ENCODE measurements at regions not wholly inside any gene's neighbourhood (a gene's known extent, or its start where the extent isn't known, plus 50 kb on each side); places are given as distances from the start of the nearest gene placed in this dataset.

DNA sequence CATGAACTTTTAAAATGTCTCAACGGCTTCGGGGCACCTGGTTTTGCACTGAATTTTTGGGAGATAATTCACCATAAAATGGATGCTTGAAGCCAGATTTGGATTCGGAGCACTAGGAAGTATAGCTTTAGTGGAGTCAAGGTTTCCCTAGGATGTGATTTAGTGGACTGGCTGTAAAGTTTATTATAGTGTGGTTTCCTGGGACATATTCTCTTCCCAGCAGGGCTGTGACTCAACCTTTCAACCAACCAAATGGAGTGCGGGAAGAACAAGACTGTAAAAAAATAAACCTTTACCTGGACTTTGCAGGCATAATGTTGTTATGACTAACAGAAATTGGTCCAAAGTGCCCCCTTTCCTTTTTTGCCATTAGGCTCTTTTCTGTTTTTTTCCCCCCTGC, 327.4 kb upstream of the MAN1A1 start:
- Histone ChIP-seq H3K4me3 (IDR thresholded peaks at IDR 0.05; ENCODE audit: insufficient read depth, low read depth, low read length) (no peak overlapping the region), H3K36me3 (ENCODE audit: insufficient read depth) (no peaks in the 10 kb centered on the region), H3K79me2 (ENCODE audit: insufficient read depth, low read depth) (no peaks in the 10 kb centered on the region), H3K27ac (no peak overlapping the region), H3K9ac (no peak overlapping the region), H3K4me2 (no peak overlapping the region), H2AFZ (ENCODE audit: low read depth) (no peak overlapping the region), H3K4me1 (ENCODE audit: low read depth, poor library complexity, severe bottlenecking) (no peaks in the 10 kb centered on the region), H3K27me3 (ENCODE audit: insufficient read depth, low read depth) (no peaks in the 10 kb centered on the region), H4K20me1 (ENCODE audit: insufficient read depth) (no peaks in the 10 kb centered on the region)
- TF ChIP-seq, protein P1, sequence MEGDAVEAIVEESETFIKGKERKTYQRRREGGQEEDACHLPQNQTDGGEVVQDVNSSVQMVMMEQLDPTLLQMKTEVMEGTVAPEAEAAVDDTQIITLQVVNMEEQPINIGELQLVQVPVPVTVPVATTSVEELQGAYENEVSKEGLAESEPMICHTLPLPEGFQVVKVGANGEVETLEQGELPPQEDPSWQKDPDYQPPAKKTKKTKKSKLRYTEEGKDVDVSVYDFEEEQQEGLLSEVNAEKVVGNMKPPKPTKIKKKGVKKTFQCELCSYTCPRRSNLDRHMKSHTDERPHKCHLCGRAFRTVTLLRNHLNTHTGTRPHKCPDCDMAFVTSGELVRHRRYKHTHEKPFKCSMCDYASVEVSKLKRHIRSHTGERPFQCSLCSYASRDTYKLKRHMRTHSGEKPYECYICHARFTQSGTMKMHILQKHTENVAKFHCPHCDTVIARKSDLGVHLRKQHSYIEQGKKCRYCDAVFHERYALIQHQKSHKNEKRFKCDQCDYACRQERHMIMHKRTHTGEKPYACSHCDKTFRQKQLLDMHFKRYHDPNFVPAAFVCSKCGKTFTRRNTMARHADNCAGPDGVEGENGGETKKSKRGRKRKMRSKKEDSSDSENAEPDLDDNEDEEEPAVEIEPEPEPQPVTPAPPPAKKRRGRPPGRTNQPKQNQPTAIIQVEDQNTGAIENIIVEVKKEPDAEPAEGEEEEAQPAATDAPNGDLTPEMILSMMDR (conservative IDR thresholded peaks at IDR 0.05; ENCODE audit: low read depth, low read length): no peak

DNA sequence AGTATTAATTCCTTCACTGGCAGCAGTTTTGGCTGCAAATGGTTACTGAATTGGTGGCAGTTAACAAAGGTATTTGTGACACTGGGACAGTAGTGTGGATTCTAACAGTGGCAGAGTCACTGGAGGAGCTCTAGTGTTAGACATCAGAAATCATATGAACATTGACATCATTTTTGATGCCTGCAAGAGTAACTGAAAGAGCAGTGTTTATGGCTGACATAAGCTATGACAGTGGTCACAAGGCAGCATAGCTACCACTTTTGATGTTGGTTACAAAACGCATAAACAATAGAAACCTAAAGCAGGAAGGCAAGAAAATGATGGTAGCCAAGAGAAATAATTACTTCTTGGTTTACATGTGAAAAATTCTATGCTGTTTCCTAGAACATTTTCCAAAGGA, 326.7 kb upstream of the MAN1A1 start:
- H4K20me1 ChIP-seq (ENCODE audit: insufficient read depth): no peaks in the 10 kb centered on the region
- no peak overlapping the region for H3K4me2 ChIP-seq
- H3K27me3 ChIP-seq (ENCODE audit: insufficient read depth, low read depth): no peaks in the 10 kb centered on the region
- no peak overlapping the region for H2AFZ ChIP-seq (ENCODE audit: low read depth)
- no peak overlapping the region for H3K27ac ChIP-seq
- no peaks in the 10 kb centered on the region for H3K36me3 ChIP-seq (ENCODE audit: insufficient read depth)
- no peak overlapping the region for H3K4me3 ChIP-seq (IDR thresholded peaks at IDR 0.05; ENCODE audit: insufficient read depth, low read depth, low read length)
- no peaks in the 10 kb centered on the region for H3K79me2 ChIP-seq (ENCODE audit: insufficient read depth, low read depth)
- no peak overlapping the region for H3K9ac ChIP-seq
- TF ChIP-seq, protein P1 (conservative IDR thresholded peaks at IDR 0.05; ENCODE audit: low read depth, low read length): no peak
- peaks cover 2% of the 10 kb centered on the region for H3K4me1 ChIP-seq (ENCODE audit: low read depth, poor library complexity, severe bottlenecking)

DNA sequence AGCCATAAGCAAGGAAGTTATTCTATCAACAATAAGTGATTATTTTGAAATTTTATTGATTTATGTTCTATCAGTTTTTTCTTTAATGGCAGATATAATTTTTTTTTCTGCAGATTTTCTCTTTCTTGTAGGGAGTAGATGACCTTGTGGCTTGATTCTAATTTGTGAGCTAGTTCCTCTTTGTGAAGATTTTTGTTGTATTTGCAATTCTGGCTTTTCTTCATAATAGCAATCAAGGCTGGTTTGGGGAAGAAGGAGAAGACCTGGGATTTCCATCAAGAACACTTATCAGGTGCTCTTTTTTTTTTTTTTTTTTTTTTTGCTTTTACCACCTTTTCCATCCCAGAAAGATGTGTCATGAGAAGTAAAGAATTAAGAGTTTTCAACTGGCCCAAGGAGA, 324.2 kb upstream of the MAN1A1 start:
- Histone ChIP-seq H4K20me1 (ENCODE audit: insufficient read depth) (no peaks in the 10 kb centered on the region), H2AFZ (ENCODE audit: low read depth) (no peak overlapping the region), H3K79me2 (ENCODE audit: insufficient read depth, low read depth) (no peaks in the 10 kb centered on the region), H3K4me3 (IDR thresholded peaks at IDR 0.05; ENCODE audit: insufficient read depth, low read depth, low read length) (no peak overlapping the region), H3K36me3 (ENCODE audit: insufficient read depth) (no peaks in the 10 kb centered on the region), H3K27ac (no peak overlapping the region), H3K4me1 (ENCODE audit: low read depth, poor library complexity, severe bottlenecking) (peaks cover 25% of the 10 kb centered on the region), H3K4me2 (no peak overlapping the region), H3K27me3 (ENCODE audit: insufficient read depth, low read depth) (no peaks in the 10 kb centered on the region), H3K9ac (no peak overlapping the region)
- TF ChIP-seq, protein P1 (conservative IDR thresholded peaks at IDR 0.05; ENCODE audit: low read depth, low read length): no peak

DNA sequence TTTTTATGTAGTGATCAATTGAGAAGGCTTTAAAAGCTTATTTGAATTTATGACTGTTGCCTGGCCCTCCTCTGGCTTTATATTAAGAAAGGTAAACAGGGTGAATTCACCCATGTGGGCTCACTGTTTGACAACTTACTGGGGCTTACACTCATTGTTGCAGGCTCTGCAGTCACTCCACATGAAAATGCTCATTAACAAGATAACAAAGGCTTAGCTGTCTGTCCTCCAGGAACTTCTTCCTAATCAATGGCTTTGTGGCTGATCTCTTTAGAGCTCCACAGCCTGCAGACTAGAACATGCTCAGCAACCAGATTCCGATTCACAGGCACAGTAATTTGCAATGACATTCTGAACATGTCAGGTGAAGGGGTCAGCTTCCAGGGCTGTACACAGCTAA, 323.2 kb upstream of the MAN1A1 start:
- Histone ChIP-seq H3K4me3 (IDR thresholded peaks at IDR 0.05; ENCODE audit: insufficient read depth, low read depth, low read length) (no peak overlapping the region), H3K27me3 (ENCODE audit: insufficient read depth, low read depth) (no peaks in the 10 kb centered on the region), H3K36me3 (ENCODE audit: insufficient read depth) (no peaks in the 10 kb centered on the region), H4K20me1 (ENCODE audit: insufficient read depth) (no peaks in the 10 kb centered on the region), H3K9ac (no peak overlapping the region), H3K4me2 (no peak overlapping the region), H3K79me2 (ENCODE audit: insufficient read depth, low read depth) (no peaks in the 10 kb centered on the region), H3K27ac (no peak overlapping the region), H2AFZ (ENCODE audit: low read depth) (no peak overlapping the region), H3K4me1 (ENCODE audit: low read depth, poor library complexity, severe bottlenecking) (peaks cover 27% of the 10 kb centered on the region)
- TF ChIP-seq, protein P1 (conservative IDR thresholded peaks at IDR 0.05; ENCODE audit: low read depth, low read length): no peak

All from KMS-11 (cell line).